ENCODE measurements at regions not wholly inside any gene's neighbourhood (a gene's known extent, or its start where the extent isn't known, plus 50 kb on each side); places are given as distances from the start of the nearest gene placed in this dataset.
"Not testable (repeated sequence)": the region's sequence is repeated elsewhere in the genome, so short reads cannot be mapped to it uniquely, and the experiment has no call there.

DNA sequence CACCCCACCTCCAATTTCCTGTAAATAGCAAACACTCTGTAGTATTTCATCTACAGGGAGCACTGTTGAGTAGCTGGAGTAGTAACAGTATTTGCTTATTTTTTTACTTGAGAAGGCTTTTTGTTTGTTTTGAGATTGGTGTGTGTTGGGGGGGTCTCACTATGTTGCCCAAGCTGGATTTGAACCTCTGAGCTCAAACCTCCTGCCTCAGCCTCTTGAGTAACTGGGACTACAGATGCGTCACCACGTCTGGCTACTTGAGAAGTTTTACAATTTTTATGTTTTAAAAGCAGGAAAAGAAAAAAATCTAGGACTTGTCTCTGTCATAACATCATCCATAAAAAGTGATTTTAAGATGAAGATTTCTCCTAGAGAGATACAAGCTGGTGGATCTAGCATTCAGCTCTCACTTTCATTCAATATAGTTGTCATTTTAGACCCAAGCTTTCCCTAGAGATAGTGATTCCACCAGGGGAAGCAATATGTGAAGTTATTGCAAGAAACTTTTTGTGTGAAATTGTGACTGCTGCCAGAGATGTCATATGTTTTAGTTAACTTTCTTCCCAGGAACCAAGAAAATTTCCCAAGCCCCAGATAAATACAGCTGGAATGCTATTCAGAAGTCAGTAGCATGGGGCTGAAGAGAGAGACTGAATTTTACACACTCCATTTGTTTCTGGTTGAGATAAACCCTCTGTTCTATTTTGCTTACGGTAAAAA, 60.2 kb upstream of the MAP4K3 start:
- TF ChIP-seq, protein P1, sequence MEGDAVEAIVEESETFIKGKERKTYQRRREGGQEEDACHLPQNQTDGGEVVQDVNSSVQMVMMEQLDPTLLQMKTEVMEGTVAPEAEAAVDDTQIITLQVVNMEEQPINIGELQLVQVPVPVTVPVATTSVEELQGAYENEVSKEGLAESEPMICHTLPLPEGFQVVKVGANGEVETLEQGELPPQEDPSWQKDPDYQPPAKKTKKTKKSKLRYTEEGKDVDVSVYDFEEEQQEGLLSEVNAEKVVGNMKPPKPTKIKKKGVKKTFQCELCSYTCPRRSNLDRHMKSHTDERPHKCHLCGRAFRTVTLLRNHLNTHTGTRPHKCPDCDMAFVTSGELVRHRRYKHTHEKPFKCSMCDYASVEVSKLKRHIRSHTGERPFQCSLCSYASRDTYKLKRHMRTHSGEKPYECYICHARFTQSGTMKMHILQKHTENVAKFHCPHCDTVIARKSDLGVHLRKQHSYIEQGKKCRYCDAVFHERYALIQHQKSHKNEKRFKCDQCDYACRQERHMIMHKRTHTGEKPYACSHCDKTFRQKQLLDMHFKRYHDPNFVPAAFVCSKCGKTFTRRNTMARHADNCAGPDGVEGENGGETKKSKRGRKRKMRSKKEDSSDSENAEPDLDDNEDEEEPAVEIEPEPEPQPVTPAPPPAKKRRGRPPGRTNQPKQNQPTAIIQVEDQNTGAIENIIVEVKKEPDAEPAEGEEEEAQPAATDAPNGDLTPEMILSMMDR (IDR thresholded peaks at IDR 0.05; ENCODE audit: borderline replicate concordance, insufficient read depth, low read depth, low read length), result no peak
- H3K4me3 ChIP-seq (ENCODE audit: low read depth, low read length), result no peak overlapping the region

DNA sequence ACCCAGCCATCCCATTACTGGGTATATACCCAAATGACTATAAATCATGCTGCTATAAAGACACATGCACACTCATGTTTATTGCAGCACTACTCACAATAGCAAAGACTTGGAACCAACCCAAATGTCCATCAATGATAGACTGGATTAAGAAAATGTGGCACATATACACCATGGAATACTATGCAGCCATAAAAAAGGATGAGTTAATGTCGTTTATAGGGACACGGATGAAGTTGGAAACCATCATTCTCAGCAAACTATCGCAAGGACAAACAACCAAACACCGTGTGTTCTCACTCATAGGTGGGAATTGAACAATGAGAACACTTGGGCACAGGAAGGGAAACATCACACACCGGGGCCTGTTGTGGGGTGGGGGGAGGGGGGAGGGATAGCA, 61.1 kb upstream of the MAP4K3 start:
- H3K4me3 ChIP-seq (ENCODE audit: low read depth, low read length), result not testable (repeated sequence)

DNA sequence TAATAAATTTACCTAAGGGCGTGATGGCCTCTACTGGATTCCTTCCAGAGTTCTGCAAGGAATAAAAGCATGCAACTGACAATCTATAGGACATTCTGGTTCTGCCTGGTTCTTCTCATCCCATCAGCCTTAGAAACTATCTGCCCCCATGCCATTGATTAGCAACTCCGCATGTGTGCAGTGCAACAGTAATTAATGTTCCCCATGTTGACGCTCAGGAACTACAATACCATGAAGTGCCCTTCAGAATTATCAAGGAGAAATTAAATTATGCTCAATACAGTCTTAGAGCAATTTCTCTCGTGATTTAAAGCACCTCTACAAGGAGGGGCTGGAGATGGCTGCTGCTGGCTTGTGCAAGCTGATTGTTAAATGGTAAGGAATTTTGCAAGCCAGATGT, 61.7 kb upstream of the MAP4K3 start:
- H3K4me3 ChIP-seq (ENCODE audit: low read depth, low read length), result no peak overlapping the region
- TF ChIP-seq, protein P1 (IDR thresholded peaks at IDR 0.05; ENCODE audit: borderline replicate concordance, insufficient read depth, low read depth, low read length), result no peak

DNA sequence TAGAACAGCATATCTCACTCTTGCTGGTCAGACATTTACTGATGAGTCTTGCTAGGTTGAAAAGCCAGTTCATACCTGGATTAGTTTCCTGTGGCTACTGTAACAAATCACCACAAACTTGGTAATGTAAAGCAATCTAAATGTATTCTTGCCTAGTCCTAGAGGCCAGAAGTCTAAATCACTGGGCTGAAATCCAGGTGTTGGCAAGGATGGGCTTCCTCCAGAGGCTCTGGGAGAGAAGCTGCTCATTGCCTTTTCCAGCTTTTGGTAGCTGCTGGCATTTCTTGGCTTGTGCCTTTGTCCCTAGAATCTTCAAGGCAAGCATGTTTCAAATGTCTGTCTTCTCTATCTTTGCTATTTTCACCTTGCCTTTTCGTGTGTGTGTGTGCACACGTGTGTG, 62.3 kb upstream of the MAP4K3 start:
- TF ChIP-seq, protein P1 (IDR thresholded peaks at IDR 0.05; ENCODE audit: borderline replicate concordance, insufficient read depth, low read depth, low read length), result no peak

DNA sequence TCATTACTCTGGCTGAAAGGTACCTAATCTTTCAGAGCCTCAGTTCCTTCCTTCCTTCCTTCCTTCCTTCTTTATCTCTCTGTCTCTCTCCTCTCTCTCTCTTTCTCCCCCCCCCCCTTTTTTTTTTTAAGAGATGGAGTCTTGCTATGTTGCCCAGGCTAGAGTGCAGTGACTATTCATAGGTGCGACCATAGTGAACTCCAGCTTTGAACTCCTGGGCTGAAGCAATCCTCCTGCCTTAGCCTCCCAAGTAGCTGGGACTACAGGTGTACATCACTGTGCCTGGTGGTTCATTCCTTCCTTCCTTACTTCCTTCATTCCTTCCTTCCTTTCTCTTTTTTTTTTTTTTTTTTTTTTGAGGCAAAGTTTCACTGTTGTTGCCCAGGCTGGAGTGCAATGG, 64.3 kb upstream of the MAP4K3 start:
- TF ChIP-seq, protein P1 (IDR thresholded peaks at IDR 0.05; ENCODE audit: borderline replicate concordance, insufficient read depth, low read depth, low read length), result no peak
- no peak overlapping the region for H3K4me3 ChIP-seq (ENCODE audit: low read depth, low read length)

More for the DNA sequence above, 62.3 kb upstream of the MAP4K3 start:
- H3K4me3 ChIP-seq (ENCODE audit: low read depth, low read length), result no peak overlapping the region

DNA sequence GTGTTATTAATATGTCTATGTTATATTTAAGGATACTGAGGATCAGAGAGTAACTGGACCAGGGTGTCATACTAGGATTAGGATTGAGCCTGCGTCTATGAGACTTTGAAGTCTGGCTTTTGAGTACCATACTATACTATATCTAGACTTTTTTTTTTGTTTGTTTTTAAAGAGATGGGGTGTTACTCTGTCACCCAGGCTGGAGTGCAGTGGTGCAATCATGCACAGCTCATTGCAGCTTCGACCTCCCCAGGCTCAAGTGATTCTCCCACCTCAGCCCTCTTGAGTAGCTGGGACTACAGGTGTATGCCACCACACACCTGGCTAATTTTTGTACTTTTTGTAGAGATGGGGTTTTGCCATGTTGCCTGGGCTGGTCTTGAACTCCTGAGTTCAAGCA, 66.2 kb upstream of the MAP4K3 start:
- TF ChIP-seq, protein P1 (IDR thresholded peaks at IDR 0.05; ENCODE audit: borderline replicate concordance, insufficient read depth, low read depth, low read length), result no peak
- no peak overlapping the region for H3K4me3 ChIP-seq (ENCODE audit: low read depth, low read length)

DNA sequence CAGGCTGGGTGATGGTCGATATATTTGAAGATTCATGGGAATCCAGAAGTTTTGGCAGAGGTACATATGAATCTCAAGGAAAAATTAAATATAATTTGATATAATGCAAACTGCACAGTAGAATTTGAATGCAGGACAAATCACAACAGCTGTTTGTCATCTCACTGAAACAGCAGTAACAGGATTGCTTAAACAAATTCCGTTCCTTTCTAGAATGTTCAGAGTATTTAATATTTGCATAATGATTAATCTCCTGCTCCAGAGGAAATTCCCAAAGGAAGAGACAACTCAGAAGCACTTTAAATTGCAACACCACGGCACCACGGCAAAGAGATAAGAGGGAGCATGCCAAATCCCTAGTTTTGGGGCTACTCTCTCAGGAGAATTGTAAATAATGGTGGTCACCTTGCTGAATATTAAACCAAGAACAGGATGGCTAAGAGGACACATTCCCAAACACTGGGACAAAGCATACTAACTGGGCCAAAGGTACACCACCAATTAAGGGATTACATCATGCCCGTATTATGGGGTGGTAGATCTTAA, 67.8 kb upstream of the MAP4K3 start:
- no peak overlapping the region for H3K4me3 ChIP-seq (ENCODE audit: low read depth, low read length)
- TF ChIP-seq, protein P1 (IDR thresholded peaks at IDR 0.05; ENCODE audit: borderline replicate concordance, insufficient read depth, low read depth, low read length), result no peak
